Astrocyte (in vitro differentiated cells and primary cell): ENCODE measurements at regions not wholly inside any gene's neighbourhood (a gene's known extent, or its start where the extent isn't known, plus 50 kb on each side); places are given as distances from the start of the nearest gene placed in this dataset.

Experiments
- DNase-seq: peaks from one replicate; pipeline ENCODE4 v3.0.0-alpha.2; 2010; ENCODE audit warnings: low read depth
- FAIRE-seq: peaks from 2 replicates; lab custom pipeline; 2011; peaks lifted over from hg19 to GRCh38; lab: Jason Lieb, UNC
- H2AFZ ChIP-seq: 2 replicates; pipeline ENCODE4 v1.6.0; 2012; ENCODE audit warnings: low read depth, low read length, inconsistent platforms
- H3K27ac ChIP-seq: 2 replicates; pipeline ENCODE4 v1.5.1; 2011; ENCODE audit warnings: low read depth, low read length, inconsistent platforms
- H3K27me3 ChIP-seq: 2 replicates; pipeline ENCODE4 v1.6.0; 2011; ENCODE audit warnings: low read length, inconsistent platforms; ENCODE audit not compliant: insufficient read depth
- H3K36me3 ChIP-seq: 2 replicates; pipeline ENCODE4 v1.5.1; 2011; ENCODE audit warnings: low read length, inconsistent platforms; ENCODE audit not compliant: insufficient read depth
- H3K4me1 ChIP-seq: 2 replicates; pipeline ENCODE4 v1.5.1; 2011; ENCODE audit warnings: low read length, inconsistent platforms; ENCODE audit not compliant: insufficient read depth
- H3K4me2 ChIP-seq: 2 replicates; pipeline ENCODE4 v1.6.0; 2012; ENCODE audit warnings: low read length, inconsistent platforms
- H3K4me3 ChIP-seq: 2 replicates; pipeline ENCODE4 v1.5.1; 2011; ENCODE audit warnings: low read depth, mild to moderate bottlenecking, low read length, inconsistent platforms; ENCODE audit not compliant: insufficient read depth
- H3K79me2 ChIP-seq: 2 replicates; pipeline ENCODE4 v1.6.0; 2012; ENCODE audit warnings: mild to moderate bottlenecking, low read length, inconsistent platforms; ENCODE audit not compliant: insufficient read depth
- H3K9ac ChIP-seq: 2 replicates; pipeline ENCODE4 v1.6.0; 2012; ENCODE audit warnings: mild to moderate bottlenecking, low read length, inconsistent platforms
- H3K9me3 ChIP-seq: 2 replicates; pipeline ENCODE4 v1.5.1; 2012; ENCODE audit warnings: low read depth, mild to moderate bottlenecking, low read length, inconsistent platforms; ENCODE audit not compliant: insufficient read depth
- H4K20me1 ChIP-seq: 2 replicates; pipeline ENCODE4 v1.6.0; 2012; ENCODE audit warnings: low read length, inconsistent platforms; ENCODE audit not compliant: insufficient read depth
- H3K27ac Mint-ChIP-seq: one replicate; pipeline ENCODE4 v1.8.0; 2021; ENCODE audit warnings: mild to moderate bottlenecking, mixed read lengths; ENCODE audit not compliant: unreplicated experiment
- H3K27me3 Mint-ChIP-seq: one replicate; pipeline ENCODE4 v1.8.0; 2021; ENCODE audit warnings: low read depth, mixed read lengths; ENCODE audit not compliant: unreplicated experiment
- H3K36me3 Mint-ChIP-seq: one replicate; pipeline ENCODE4 v1.8.0; 2021; ENCODE audit warnings: low read depth, mixed read lengths; ENCODE audit not compliant: unreplicated experiment
- H3K4me1 Mint-ChIP-seq: one replicate; pipeline ENCODE4 v1.8.0; 2021; ENCODE audit warnings: low read depth, mixed read lengths; ENCODE audit not compliant: unreplicated experiment
- H3K4me3 Mint-ChIP-seq: one replicate; pipeline ENCODE4 v1.8.0; 2021; ENCODE audit warnings: mild to moderate bottlenecking, moderate library complexity, mixed read lengths; ENCODE audit not compliant: unreplicated experiment
- H3K9me3 Mint-ChIP-seq: one replicate; pipeline ENCODE4 v1.8.0; 2021; ENCODE audit warnings: mild to moderate bottlenecking, mixed read lengths; ENCODE audit not compliant: unreplicated experiment
- EZH2 ChIP-seq: IDR thresholded peaks from 2 replicates; pipeline ENCODE4 v1.6.1; 2012; ENCODE audit warnings: mild to moderate bottlenecking, low read length, inconsistent platforms; ENCODE audit not compliant: insufficient read depth
- TF ChIP-seq, protein P1 (sequence below): IDR thresholded peaks from 2 replicates; pipeline ENCODE4 v1.5.1; 2011; ENCODE audit warnings: low read depth, mild to moderate bottlenecking, inconsistent platforms, low read length, moderate library complexity; ENCODE audit not compliant: insufficient read depth

DNA sequence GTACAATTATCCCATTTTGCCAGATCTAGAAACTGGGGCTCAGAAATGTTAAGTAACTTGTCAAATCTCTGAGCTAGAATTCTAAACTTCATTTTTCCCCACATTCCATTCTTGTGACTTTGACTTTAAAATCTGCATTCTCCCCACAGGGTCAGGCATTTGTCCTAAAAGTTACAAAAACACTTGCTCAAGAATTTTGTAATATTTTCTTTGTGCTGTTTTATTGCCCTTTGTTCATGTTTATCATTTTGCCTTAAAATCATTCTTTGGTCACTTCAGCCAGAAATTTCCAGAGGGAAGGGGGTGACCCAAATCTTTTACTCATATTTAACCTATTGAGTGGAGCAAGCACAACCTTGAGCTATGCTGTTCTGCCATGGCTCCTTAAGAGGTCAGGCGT lies 120.1 kb upstream of the CCL21 start:
- no peaks in the 10 kb centered on the region for H3K36me3 ChIP-seq
- H3K4me1 ChIP-seq: no peaks in the 10 kb centered on the region
- H3K4me1 Mint-ChIP-seq: peaks cover 4% of the 10 kb centered on the region
- H3K4me2 ChIP-seq: no peak overlapping the region
- H3K9me3 ChIP-seq: no peaks in the 10 kb centered on the region
- H3K27ac ChIP-seq: no peak overlapping the region
- H4K20me1 ChIP-seq: no peaks in the 10 kb centered on the region
- H2AFZ ChIP-seq: no peak overlapping the region
- DNase-seq: no peak
- no peak for TF ChIP-seq EZH2
- TF ChIP-seq, protein P1, sequence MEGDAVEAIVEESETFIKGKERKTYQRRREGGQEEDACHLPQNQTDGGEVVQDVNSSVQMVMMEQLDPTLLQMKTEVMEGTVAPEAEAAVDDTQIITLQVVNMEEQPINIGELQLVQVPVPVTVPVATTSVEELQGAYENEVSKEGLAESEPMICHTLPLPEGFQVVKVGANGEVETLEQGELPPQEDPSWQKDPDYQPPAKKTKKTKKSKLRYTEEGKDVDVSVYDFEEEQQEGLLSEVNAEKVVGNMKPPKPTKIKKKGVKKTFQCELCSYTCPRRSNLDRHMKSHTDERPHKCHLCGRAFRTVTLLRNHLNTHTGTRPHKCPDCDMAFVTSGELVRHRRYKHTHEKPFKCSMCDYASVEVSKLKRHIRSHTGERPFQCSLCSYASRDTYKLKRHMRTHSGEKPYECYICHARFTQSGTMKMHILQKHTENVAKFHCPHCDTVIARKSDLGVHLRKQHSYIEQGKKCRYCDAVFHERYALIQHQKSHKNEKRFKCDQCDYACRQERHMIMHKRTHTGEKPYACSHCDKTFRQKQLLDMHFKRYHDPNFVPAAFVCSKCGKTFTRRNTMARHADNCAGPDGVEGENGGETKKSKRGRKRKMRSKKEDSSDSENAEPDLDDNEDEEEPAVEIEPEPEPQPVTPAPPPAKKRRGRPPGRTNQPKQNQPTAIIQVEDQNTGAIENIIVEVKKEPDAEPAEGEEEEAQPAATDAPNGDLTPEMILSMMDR: no peak
- no peak overlapping the region for H3K27ac Mint-ChIP-seq
- H3K4me3 ChIP-seq: no peak overlapping the region
- no peaks in the 10 kb centered on the region for H3K79me2 ChIP-seq
- H3K9ac ChIP-seq: no peak overlapping the region
- no peak overlapping the region for H3K4me3 Mint-ChIP-seq
- H3K27me3 Mint-ChIP-seq: peaks cover 27% of the 10 kb centered on the region
- H3K36me3 Mint-ChIP-seq: no peaks in the 10 kb centered on the region
- no peak for FAIRE-seq
- H3K27me3 ChIP-seq: peaks cover 4% of the 10 kb centered on the region
- peaks cover 2% of the 10 kb centered on the region for H3K9me3 Mint-ChIP-seq

- DNase-seq (no peak), FAIRE-seq (no peak)
- TF ChIP-seq EZH2: no peak
- TF ChIP-seq, protein P1: no peak
- Histone ChIP-seq H3K4me3 (no peak overlapping the region), H3K27me3 (peaks cover 4% of the 10 kb centered on the region), H4K20me1 (no peaks in the 10 kb centered on the region), H3K4me2 (no peak overlapping the region), H3K36me3 (no peaks in the 10 kb centered on the region), H3K27ac (no peak overlapping the region), H3K4me1 (no peaks in the 10 kb centered on the region), H3K9me3 (no peaks in the 10 kb centered on the region), H3K79me2 (no peaks in the 10 kb centered on the region), H3K9ac (no peak overlapping the region), H2AFZ (no peak overlapping the region)
- no peak overlapping the region for H3K4me3 Mint-ChIP-seq
- no peak overlapping the region for H3K27ac Mint-ChIP-seq
- peaks cover 38% of the 10 kb centered on the region for H3K27me3 Mint-ChIP-seq
- H3K36me3 Mint-ChIP-seq: no peaks in the 10 kb centered on the region
- peaks cover 5% of the 10 kb centered on the region for H3K4me1 Mint-ChIP-seq
- H3K9me3 Mint-ChIP-seq: peaks cover 2% of the 10 kb centered on the region
Observed at GRCh38 chr9:34826999-34827538, 117.1 kb upstream of the CCL21 start.

GRCh38 chr9:34825775-34826174 lies 115.8 kb upstream of the CCL21 start:
- no peaks in the 10 kb centered on the region for H3K4me1 ChIP-seq
- Mint-ChIP-seq H3K27ac (no peak overlapping the region), H3K27me3 (peaks cover 32% of the 10 kb centered on the region), H3K9me3 (no peaks in the 10 kb centered on the region), H3K36me3 (no peaks in the 10 kb centered on the region), H3K4me3 (no peak overlapping the region), H3K4me1 (peaks cover 5% of the 10 kb centered on the region)
- H3K27ac ChIP-seq: no peak overlapping the region
- no peak for FAIRE-seq
- H3K9ac ChIP-seq: no peak overlapping the region
- H4K20me1 ChIP-seq: no peaks in the 10 kb centered on the region
- DNase-seq: no peak
- TF ChIP-seq, protein P1: no peak
- no peak for TF ChIP-seq EZH2
- no peaks in the 10 kb centered on the region for H3K36me3 ChIP-seq
- no peaks in the 10 kb centered on the region for H3K79me2 ChIP-seq
- no peaks in the 10 kb centered on the region for H3K9me3 ChIP-seq
- H3K4me2 ChIP-seq: no peak overlapping the region
- H3K27me3 ChIP-seq: peaks cover 4% of the 10 kb centered on the region
- no peak overlapping the region for H2AFZ ChIP-seq
- H3K4me3 ChIP-seq: no peak overlapping the region
